GM12874 (cell line): ENCODE measurements at regions not wholly inside any gene's neighbourhood (a gene's known extent, or its start where the extent isn't known, plus 50 kb on each side); places are given as distances from the start of the nearest gene placed in this dataset.

Source experiments
- TF ChIP-seq, protein P1 (sequence below): IDR thresholded peaks from 2 replicates; pipeline ENCODE4 v1.5.1; 2011; ENCODE audit warnings: low read depth, mild to moderate bottlenecking, control low read depth, low read length, moderate library complexity; ENCODE audit not compliant: insufficient read depth

DNA sequence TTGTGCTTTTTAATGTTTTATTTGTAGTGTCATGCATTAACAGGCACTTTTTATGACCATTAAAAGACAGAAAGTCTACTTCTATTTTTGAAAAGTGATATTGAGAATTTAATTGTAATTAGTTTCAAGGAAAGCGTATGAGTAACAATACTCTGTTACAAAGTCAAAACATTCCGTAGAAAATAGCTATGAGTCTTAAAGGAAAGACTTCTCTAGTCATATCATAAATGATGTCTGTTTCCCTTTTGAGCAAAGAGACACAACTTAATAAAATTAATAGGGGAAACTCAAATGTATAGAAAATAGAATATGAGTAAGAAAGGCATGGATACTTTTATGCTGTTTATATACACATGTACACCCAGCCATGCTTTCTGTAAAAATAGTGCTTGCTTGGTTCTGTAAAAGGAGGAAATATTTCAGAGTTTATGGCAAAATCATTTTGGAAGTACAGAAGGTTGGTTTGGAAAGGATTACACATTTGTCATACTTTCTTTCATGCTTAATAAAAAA lies 107.8 kb upstream of the AHI1 start:
- TF ChIP-seq, protein P1, sequence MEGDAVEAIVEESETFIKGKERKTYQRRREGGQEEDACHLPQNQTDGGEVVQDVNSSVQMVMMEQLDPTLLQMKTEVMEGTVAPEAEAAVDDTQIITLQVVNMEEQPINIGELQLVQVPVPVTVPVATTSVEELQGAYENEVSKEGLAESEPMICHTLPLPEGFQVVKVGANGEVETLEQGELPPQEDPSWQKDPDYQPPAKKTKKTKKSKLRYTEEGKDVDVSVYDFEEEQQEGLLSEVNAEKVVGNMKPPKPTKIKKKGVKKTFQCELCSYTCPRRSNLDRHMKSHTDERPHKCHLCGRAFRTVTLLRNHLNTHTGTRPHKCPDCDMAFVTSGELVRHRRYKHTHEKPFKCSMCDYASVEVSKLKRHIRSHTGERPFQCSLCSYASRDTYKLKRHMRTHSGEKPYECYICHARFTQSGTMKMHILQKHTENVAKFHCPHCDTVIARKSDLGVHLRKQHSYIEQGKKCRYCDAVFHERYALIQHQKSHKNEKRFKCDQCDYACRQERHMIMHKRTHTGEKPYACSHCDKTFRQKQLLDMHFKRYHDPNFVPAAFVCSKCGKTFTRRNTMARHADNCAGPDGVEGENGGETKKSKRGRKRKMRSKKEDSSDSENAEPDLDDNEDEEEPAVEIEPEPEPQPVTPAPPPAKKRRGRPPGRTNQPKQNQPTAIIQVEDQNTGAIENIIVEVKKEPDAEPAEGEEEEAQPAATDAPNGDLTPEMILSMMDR, result no peak

DNA sequence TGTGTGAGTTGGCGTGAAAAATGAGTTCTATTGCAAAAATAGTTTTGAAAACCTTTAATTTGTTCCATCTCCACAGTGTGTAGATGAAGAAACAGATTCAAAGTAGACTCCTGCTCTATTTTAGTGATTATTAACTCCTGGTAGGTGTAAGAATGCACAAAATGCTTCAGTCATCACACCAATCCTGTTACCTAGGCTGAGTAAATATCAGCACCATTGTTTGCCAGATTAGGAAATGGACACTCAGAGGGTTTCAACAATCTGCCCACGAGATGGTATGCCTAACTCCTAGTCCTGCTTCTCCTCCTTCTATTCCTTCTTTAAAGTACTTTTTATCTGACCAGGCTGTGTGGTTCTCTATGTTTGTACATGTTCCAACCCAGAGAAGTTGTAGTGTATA lies 108.9 kb upstream of the AHI1 start:
- TF ChIP-seq, protein P1, result no peak

DNA sequence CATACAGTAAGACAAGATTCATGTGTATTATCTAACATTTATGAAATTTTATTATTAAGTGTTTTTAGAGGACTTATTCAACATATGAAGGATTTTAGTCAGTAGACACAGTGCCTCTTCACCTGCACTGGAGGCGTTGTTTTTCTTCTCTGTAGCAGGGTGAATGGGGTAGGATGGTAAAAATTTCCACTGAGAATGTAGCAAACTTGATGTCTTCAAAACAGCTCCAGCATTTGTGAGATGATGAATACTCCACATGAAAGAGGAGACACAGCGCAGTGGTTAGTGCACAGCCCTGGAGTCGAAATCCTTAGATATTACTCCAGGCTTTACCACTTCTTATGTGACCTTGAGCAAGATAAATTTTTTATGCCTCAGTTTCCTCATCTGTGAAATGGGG lies 110.5 kb upstream of the AHI1 start:
- TF ChIP-seq, protein P1, result no peak

DNA sequence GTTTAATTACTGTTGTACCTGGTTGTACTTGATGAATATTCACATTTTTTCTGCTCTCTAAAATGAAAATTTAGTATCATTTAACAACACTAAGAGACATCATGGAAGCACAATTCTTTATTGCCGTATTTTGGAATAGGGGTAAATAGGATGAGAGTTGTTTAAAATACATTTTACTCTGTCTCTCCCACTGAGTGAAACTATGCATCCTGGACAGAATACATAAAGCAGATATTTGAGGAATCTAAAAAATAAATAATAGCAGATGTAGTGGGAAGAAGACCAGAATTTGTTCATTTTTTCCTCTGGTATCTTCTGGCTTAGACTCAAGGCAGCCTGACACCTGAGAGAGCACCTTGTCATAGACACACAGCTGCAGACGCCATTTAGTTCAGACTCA lies 119.1 kb upstream of the AHI1 start:
- TF ChIP-seq, protein P1, result no peak

DNA sequence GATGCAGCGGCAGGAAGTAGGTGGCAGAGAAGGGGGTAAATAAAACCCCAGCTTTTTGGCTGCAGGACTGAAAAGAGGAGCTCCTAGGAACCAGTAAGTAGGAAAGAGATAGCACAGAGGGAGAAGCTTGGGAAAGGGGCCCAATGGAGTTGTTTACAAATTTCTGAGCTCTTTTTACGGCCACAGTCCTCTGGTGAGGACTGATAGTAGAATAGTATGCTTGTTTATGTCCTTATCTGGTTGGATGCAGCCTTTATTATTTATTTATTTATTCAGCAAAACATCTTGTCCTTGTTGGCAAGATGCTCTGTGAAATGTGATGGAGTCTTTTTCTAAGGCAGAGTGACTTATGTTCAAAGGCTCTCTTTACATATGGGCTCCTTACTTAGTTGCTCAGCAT lies 119.7 kb upstream of the AHI1 start:
- TF ChIP-seq, protein P1, result no peak

DNA sequence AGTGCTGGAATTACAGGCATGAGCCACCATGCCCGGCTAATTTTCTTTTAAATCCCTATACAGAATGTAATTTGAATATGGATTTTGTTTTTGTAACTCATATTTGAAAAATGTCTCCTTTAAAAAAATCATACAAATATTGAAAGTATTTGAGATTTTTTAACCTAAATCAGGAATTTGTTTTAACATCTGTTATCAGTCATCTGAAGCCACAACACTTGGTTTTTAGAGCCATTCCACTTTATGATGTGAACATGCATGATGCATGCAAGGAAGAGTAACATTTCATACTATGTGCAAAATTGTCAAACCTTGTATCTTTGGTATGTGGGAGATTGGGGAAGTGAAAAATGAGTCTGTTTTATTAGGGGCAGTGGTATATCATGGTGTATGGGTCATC lies 124.5 kb upstream of the AHI1 start:
- TF ChIP-seq, protein P1, result no peak

DNA sequence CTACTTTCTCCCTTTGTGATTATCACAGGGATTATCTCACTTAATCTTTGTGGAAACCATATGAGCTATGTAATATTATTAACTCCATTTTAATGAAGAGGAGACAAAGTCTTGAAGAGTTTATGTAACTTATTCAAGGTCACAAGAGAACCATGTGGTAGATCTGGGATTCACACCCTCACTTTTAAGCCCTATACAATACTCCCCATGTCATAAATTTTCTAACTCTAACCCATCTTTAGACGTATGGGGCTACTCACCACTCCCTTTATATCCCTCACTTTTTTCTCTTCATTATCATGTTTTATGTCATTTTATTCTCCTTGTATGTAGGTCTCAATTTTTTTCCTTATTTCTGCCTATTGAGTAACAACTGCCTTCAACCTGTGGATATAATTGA lies 126.4 kb upstream of the AHI1 start:
- TF ChIP-seq, protein P1, result no peak
